Stimulated activated CD4-positive, alpha-beta T cell treated with anti-CD3 and anti-CD28 coated beads, Interleukin-4, amount 100 ng/mL, for 1 hour (primary cell): ENCODE measurements at regions not wholly inside any gene's neighbourhood (a gene's known extent, or its start where the extent isn't known, plus 50 kb on each side); places are given as distances from the start of the nearest gene placed in this dataset.

Source experiments
- DNase-seq: peaks from one replicate; pipeline ENCODE4 v3.0.0-alpha.2; 2020

GRCh38 chr16:79726902-79727301 lies 126.4 kb upstream of the MAF start:
- no peak for DNase-seq

DNA sequence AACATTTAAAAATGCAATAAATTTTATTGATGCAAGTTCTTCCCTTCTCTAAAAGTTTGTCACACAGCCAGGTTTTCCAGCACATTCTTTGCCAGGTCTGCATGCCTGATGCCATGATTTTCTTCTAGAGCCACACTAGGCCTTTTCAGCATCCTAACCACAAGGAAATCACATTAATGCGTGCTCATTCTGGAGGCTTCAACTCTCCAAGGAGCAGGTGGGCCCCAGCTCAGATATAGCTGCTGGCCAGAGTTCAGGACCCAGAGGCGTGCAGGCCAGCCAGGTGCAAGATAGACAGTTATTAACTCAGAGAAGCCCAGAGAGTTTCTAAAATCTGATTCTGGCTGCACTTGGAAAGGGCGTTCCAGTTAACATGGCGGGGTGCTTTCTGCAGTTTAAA lies 124.5 kb upstream of the MAF start:
- DNase-seq = no peak

GRCh38 chr16:79723583-79724168 lies 123.1 kb upstream of the MAF start:
- DNase-seq = no peak

GRCh38 chr16:79721270-79721669 lies 120.7 kb upstream of the MAF start:
- no peak for DNase-seq

DNA sequence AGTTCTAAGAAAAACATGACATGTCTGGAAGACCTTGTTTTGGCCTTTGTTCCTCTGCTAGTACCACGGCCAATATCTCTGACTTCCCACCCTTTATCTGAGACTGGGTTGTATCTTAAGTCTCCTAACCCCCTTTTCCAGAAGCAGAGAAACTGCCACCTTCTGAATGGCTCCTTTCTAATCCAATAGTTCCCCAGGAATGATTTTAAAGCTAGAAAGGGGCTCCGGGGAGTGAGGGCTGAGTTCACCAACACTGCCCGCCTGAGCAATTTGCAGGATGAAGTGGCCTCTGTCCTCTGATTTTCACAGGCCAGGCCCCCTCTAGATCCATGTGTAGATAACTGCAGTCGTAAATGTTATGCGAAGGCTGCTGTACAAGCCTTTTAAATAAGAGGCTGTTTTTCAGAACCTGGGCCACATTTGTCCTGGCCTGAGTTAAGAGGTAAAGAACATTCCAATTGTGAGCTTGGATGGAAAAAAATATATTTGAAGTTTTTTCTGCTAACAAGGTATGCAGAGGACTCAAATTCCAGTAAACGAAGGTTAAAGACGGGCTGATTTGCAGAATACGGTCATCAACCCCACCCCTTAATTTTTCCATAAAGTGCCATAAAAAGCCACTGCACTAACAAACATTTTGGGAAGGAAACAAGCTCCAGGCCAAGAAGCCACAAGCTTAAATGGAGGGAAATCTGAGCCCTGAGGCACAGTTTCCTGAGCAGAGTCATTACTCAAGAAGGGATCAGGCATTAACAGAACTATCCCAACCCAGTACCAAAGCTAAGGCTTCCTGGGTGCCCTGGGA lies 117.0 kb upstream of the MAF start:
- no peak for DNase-seq

DNA sequence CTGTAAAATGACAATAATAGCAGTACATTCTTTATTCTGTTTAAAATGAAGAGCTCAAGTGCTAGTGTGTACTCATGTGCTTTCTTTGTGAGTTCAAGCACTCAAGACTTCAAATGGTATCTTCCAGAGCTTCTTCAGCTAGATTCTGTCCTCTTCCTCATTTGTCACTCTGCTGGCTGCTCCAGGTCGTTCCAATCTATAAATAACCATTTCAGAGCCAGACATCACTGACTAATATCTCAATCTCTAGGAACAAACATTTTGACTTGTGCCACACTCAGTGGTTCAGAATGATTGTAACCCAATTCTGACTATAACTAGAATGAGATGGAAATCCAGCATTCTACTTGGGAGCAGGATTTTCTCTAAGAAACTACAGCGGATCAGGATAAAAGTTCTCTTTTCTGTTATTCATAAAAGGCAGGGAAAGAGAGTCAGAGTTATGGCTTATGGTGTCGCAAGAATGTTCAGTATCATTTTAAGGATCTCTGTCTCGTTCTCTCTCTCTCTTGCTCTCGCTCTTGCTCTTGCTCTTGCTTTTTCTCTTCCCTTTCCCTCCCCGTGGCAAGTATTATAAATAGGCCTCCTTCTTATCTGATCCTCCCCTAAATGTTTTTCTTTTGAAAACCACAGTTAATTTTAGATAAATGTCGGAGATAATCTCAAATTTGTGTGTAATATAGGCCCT lies 116.3 kb upstream of the MAF start:
- no peak for DNase-seq

DNA sequence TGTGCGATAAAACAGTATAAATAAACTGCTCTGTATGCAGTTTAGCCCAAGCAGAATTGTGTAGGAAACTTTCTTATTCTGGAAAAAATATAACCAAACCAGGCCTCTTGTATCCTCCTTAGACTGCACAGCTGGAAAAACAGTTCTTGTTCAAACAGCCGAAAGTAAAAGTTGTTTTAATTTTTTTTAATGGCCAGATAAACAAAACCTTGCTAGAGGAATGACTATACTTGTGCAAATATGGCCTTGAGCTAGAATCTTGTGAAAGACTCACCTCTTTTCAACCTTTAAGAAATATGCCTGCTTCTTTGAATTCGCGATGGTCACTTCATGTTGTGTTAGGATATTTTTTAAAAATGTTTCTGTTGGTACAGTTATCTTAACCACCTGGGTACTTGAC lies 114.5 kb upstream of the MAF start:
- DNase-seq = no peak

GRCh38 chr16:79714440-79714839 lies 113.9 kb upstream of the MAF start:
- no peak for DNase-seq

DNA sequence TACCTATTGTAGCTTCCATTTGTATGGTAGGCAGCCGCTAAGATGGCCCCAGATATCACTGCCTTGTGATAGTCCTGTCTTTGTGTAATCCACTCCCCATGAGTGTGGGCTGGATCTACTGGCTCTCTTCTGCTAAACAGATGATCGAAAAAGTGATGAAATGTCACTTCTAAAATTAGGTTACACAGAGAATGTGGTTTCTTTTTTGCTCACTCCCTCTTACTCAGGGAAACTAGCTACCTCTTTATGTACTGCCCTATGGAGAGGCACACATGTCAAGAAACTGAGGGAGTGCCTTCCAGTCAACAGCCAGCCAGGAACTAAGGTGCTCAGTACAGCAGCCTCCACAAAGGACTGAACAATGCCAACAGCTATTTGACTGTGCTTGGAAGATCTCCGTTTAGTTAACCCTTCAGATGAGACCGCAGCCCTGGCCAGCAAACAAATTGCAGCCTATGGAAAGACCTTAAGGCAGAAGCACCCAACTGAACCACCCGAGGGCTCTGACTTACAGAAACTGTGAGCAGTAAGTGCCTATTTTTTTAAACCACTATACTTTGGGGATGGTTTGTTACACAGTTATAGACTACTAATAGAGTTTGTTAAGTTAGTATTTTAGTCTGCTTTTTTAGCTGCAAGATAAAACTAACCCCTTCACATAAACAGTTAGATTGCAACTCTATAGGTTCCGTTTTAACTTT lies 113.2 kb upstream of the MAF start:
- DNase-seq = no peak

DNA sequence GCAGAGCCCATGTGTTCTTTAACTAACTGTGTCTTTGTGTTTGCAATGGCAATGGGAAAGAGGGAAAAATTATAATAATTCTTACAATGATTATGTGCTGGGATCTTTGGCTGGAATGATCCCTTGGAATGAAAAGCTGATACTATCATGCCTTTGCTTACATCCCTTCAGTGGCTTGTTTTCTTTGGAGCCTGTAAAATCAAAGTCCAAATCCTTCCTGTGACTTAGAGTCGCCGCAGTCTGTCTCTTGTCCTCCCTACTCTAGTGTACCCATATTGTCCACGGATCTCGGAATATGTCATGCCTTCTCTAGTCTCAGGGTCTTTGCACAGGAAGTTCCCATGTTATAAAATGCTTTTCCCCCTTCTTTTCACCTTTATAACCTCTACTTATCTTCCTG lies 111.7 kb upstream of the MAF start:
- DNase-seq = no peak

GRCh38 chr16:79707876-79708275 lies 107.3 kb upstream of the MAF start:
- no peak for DNase-seq

GRCh38 chr16:79703066-79703465 lies 102.5 kb upstream of the MAF start:
- DNase-seq = no peak

DNA sequence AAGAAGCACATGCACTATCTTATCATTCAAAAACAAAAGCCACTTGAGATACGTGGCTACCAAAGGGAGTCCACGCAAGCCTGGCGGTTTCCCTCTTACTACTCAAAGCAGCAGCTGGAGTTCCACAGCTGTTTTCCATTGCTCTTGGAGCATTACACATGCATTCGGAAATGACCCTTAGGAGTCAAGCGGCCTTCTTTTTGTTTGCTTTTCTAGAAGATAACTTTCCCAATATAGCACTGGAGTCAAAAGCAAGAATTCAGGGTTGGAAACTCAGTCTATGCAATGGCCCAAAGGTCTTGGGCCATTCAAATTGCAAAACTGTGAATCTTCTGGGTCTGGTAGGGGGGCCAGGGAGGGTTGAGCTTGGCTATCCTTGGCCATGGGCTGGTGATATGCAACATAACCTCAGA lies 97.8 kb upstream of the MAF start:
- no peak for DNase-seq

- no peak for DNase-seq
Measured at GRCh38 chr16:79697562-79698112, 97.1 kb upstream of the MAF start.

- no peak for DNase-seq
Measured at GRCh38 chr16:79691007-79691406, 90.5 kb upstream of the MAF start.

- DNase-seq = no peak
Measured at GRCh38 chr16:79690159-79690558, 89.6 kb upstream of the MAF start.

- DNase-seq = no peak
Measured at GRCh38 chr16:79687249-79688130, 87.0 kb upstream of the MAF start.

GRCh38 chr16:79685871-79686270 lies 85.3 kb upstream of the MAF start:
- DNase-seq = no peak

DNA sequence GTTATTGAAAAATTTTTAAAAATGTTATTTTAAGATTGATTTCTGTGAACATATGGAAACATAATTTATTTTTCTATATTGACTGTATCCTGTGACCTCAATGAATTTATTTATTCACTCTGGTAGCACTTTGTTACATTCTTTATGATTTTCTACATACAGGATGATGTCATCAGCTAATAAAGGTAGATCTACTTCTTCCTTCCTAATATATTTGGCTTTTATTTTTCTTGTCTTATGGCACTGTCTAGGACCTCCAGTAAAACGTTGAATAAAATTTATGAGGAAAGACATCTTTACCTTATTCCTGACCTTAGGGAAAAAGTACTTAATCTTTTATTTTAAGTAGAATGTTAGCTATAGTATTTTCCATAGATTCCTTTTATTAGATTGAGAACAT lies 78.8 kb upstream of the MAF start:
- no peak for DNase-seq

- DNase-seq = no peak
Measured at GRCh38 chr16:79677799-79678530, 77.4 kb upstream of the MAF start.

GRCh38 chr16:79673635-79674034 lies 73.1 kb upstream of the MAF start:
- no peak for DNase-seq

DNA sequence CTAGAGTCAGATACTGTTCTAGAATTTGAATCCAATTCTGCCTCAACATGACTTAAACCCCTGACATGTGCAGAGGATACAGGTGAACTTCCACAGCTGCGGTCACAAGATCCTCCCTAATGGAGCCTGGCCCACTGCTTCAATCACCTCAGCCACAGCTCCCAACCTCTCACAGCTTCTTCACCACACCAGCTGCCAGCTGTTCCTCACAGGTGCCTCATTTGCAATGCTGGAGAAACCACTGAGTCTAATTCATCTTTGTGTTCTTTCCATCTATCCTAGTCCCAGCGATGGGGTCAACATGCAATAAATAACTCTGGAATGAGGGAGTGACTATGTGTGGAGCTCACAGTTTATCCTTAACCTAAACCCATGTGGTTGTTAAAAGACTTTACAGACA lies 72.0 kb upstream of the MAF start:
- no peak for DNase-seq
